Lung (tissue), 11 donors: ENCODE measurements at regions not wholly inside any gene's neighbourhood (a gene's known extent, or its start where the extent isn't known, plus 50 kb on each side); places are given as distances from the start of the nearest gene placed in this dataset.

Experiments used
- ATAC-seq: fragments of 200-7000 bp; cut with Tn5 transposase; one replicate; pipeline ENCODE4 v1.9.1; 2020; ENCODE audit warnings: moderate number of reproducible peaks; ENCODE audit not compliant: insufficient read depth, low FRiP score
- DNase-seq, 3 donors: peaks; one replicate each; pipeline ENCODE4 v3.0.0-alpha.2; 2013 to 2017
- H3K27ac ChIP-seq, 2 donors: one replicate each; pipeline ENCODE4 v1.5.1; 2013; ENCODE audit warnings: mild to moderate bottlenecking in 2 of 2, moderate library complexity in 2 of 2, control low read depth in 1 of 2, inconsistent platforms in 1 of 2, low read depth in 1 of 2, low read length in 1 of 2
- H3K27me3 ChIP-seq, 3 donors: one replicate each; pipeline ENCODE4 v1.5.1; 2013; ENCODE audit warnings: low read length in 2 of 3; ENCODE audit not compliant: control insufficient read depth in 3 of 3, insufficient read depth in 3 of 3
- H3K36me3 ChIP-seq, 4 donors: one replicate each; pipeline ENCODE4 v1.5.1; 2013; ENCODE audit warnings: low read length in 4 of 4, mild to moderate bottlenecking in 1 of 4, moderate library complexity in 1 of 4; ENCODE audit not compliant: control insufficient read depth in 4 of 4, insufficient read depth in 4 of 4
- H3K4me1 ChIP-seq, 5 donors: one replicate each; pipeline ENCODE4 v1.5.1; 2013; ENCODE audit warnings: low read length in 5 of 5, mild to moderate bottlenecking in 2 of 5, moderate library complexity in 1 of 5; ENCODE audit not compliant: control insufficient read depth in 5 of 5, insufficient read depth in 5 of 5
- H3K4me3 ChIP-seq: one replicate; pipeline ENCODE4 v1.5.1; 2013; ENCODE audit warnings: mild to moderate bottlenecking, control low read depth, moderate library complexity
- H3K9ac ChIP-seq, 2 donors: one replicate each; pipeline ENCODE4 v1.5.1; 2013; ENCODE audit warnings: low read length in 2 of 2, control low read depth in 1 of 2; ENCODE audit not compliant: insufficient read depth in 1 of 2
- H3K9me3 ChIP-seq, 4 donors: one replicate each; pipeline ENCODE4 v1.5.1; 2013; ENCODE audit warnings: low read length in 3 of 4, mild to moderate bottlenecking in 1 of 4, moderate library complexity in 1 of 4; ENCODE audit not compliant: control insufficient read depth in 4 of 4, insufficient read depth in 3 of 4
- CTCF ChIP-seq: IDR thresholded peaks from 2 replicates; pipeline ENCODE4 v1.5.1; 2012; ENCODE audit warnings: mild to moderate bottlenecking; ENCODE audit errors: control extremely low read depth, extremely low read depth
- WGBS, 2 donors: extraction: QIAGEN DNeasy Blood & Tissue Kit; methylation state at CpG; one replicate each; pipeline ENCODE4 v1.1.7; 2013; 5-methylcytosine and 5-hydroxymethylcytosine counted together
- donor health status: control.
- donor health status: control.
- donor health status: Bipolar disorder and iron deficiency.
- donor health status: healthy.
- donor health status: DM: yes; HTN: yes; CAD: no.

DNA sequence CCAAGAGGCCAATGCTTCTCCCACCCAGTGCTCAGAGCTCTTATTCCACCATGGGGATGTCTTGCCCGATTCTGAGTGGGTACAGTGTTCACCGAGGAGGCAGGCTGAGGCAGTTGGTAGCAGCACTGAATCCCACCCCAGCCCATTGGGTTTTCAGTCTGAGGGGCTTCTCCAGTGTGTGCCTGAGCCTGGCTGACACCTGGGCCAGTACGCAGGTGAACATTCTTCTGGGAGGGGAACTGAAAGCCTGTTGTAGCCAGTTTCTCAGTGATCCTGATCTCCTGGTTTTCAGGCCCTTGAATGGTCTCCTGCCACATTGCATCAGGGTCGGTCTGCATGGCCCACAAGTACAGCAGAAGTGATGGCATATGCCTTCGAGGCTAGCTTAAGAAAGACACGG is 98.2 kb downstream of the TMEM17 start:
- H3K9me3 ChIP-seq, result no peaks in the 10 kb centered on the region
- no peak for DNase-seq
- peaks cover 0 to 18% (median 5%) of the 10 kb centered on the region in 5 donors for H3K4me1 ChIP-seq
- H3K36me3 ChIP-seq, result no peaks in the 10 kb centered on the region
- H3K4me3 ChIP-seq, result no peak overlapping the region
- ATAC-seq, result no peak
- TF ChIP-seq CTCF, result no peak
- WGBS, 2 donors, result 69 to 81% methylated on average over 6 of the region's 6 CpGs
- no peaks in the 10 kb centered on the region for H3K27me3 ChIP-seq
- H3K27ac ChIP-seq, result no peak overlapping the region
- H3K9ac ChIP-seq, result no peak overlapping the region

- H3K4me3 ChIP-seq, result no peak overlapping the region
- peaks cover 0 to 18% (median 5%) of the 10 kb centered on the region in 5 donors for H3K4me1 ChIP-seq
- DNase-seq (no peak), ATAC-seq (no peak)
- no peaks in the 10 kb centered on the region for H3K27me3 ChIP-seq
- no peak overlapping the region for H3K27ac ChIP-seq
- H3K9me3 ChIP-seq, result no peaks in the 10 kb centered on the region
- TF ChIP-seq CTCF, result no peak
- 97 to 98% methylated on average over 7 of the region's 7 CpGs for WGBS, 2 donors
- no peak overlapping the region for H3K9ac ChIP-seq
- H3K36me3 ChIP-seq, result no peaks in the 10 kb centered on the region
Measured at GRCh38 chr2:62407401-62407800, 98.6 kb downstream of the TMEM17 start.

DNA sequence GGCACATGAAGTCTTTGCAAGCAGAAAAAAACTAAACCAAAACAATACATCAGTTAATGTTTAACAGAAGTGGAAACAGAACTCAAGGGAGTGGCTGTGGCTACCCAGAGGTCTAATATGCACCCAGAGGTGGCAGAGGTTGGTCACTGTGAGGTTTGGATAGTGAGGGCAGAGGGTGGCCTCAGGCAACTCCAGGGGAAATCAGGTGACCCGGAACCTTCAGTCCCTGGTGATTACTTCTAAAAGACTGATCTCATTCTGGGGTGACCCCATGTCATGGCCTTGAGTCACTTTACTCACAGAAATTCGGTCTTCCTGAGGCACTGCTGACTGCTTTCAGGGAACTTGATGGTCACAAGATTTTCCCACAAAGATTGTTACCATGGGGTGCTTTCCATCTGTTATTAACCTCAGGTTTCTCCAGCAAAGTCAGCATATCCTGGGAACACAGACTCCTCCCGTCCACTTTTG is 99.4 kb downstream of the TMEM17 start:
- no peaks in the 10 kb centered on the region for H3K27me3 ChIP-seq
- H3K9ac ChIP-seq, result no peak overlapping the region
- no peaks in the 10 kb centered on the region for H3K36me3 ChIP-seq
- 78 to 89% methylated on average over 3 of the region's 3 CpGs for WGBS, 2 donors
- ATAC-seq (no peak), DNase-seq (no peak)
- H3K9me3 ChIP-seq, result no peaks in the 10 kb centered on the region
- H3K27ac ChIP-seq, result no peak overlapping the region
- H3K4me1 ChIP-seq, result peaks cover 0 to 13% (median 4%) of the 10 kb centered on the region in 5 donors
- TF ChIP-seq CTCF, result no peak
- no peak overlapping the region for H3K4me3 ChIP-seq

DNA sequence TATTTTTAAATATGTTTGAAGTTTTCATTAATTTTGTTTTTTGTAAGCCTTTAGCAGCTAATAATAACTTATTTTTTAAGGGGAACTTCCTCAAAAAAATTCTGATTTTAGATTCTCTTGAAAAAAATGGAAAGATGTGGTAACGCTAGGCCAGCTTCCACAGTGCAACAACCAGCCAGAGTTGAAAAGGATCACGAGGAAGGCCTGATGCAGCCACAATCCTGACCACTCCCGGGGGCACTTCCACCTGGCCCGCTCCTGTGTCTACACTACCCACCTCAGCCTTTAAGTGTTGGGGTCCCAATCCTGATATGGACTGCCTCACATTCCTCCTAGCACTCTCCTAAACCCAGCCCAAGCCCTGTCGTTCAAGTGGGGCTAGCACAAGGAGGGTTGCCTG is 101.1 kb downstream of the TMEM17 start:
- Histone ChIP-seq H3K27ac (no peak overlapping the region), H3K4me3 (no peak overlapping the region), H3K4me1 (peaks cover 0 to 8% (median 0%) of the 10 kb centered on the region in 5 donors), H3K9me3 (no peaks in the 10 kb centered on the region), H3K36me3 (no peaks in the 10 kb centered on the region), H3K27me3 (no peaks in the 10 kb centered on the region), H3K9ac (no peak overlapping the region)
- ATAC-seq, result no peak
- WGBS, 2 donors, result 41 to 57% methylated on average over 5 of the region's 5 CpGs
- no peak for DNase-seq
- no peak for TF ChIP-seq CTCF
